Fibroblast of villous mesenchyme (primary cell): ENCODE measurements at regions not wholly inside any gene's neighbourhood (a gene's known extent, or its start where the extent isn't known, plus 50 kb on each side); places are given as distances from the start of the nearest gene placed in this dataset.

ENCODE experiments used
- DNase-seq: peaks from one replicate; pipeline ENCODE4 v3.0.0-alpha.2; 2010; ENCODE audit warnings: low read depth
- H3K4me3 ChIP-seq: 2 replicates; pipeline ENCODE4 v1.5.1; 2011; ENCODE audit warnings: low read depth, mild to moderate bottlenecking, low read length
- TF ChIP-seq, protein P1 (sequence below): IDR thresholded peaks from 2 replicates; pipeline ENCODE4 v1.5.1; 2012; ENCODE audit warnings: low read depth, mild to moderate bottlenecking, low read length; ENCODE audit not compliant: insufficient read depth

DNA sequence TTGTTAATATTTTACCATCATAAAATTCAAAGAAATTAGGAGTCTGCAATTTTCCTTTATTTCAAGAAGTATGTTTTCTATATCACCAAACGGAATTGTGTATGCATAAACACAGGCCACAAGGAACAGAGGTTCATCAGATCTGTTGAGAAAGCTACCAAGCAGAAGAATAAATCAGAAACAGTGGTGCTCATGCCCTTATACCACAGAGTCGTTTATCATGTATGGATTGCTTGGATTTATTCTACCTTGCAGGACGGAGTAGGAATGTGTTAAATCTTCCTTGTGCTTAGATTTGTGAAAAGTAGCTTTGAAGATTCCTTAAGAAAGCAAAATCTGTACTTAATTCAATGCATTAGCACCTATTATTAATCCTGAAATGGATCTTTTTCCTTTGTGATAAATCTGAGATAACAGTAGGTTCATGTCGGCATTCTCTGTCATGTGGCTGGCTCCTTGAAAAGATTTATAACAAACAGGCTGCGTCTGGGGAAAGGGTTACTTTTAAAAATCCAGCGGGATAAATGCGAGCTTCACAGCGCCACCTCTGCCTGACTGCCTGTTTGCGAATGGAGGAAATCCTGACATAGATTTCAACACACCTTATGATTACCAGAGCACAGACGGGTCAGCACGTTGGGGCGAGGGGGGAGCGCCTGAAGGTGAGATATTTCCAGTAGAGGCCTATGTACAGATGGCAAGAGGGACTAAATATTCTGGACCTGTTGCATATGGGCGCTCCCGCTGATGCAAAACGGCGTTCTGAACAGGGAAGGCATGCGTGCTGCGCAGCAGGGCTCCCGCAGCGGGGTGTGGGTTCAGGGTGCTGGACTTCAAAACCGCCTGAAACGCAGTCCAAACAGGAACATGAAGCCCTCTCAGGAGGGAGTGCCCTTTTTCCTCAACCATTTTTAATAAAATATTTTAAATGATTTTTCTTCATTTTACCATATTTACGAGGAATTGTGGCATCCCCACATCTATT, 445.5 kb upstream of the SGCG start:
- H3K4me3 ChIP-seq, result no peak overlapping the region
- TF ChIP-seq, protein P1, sequence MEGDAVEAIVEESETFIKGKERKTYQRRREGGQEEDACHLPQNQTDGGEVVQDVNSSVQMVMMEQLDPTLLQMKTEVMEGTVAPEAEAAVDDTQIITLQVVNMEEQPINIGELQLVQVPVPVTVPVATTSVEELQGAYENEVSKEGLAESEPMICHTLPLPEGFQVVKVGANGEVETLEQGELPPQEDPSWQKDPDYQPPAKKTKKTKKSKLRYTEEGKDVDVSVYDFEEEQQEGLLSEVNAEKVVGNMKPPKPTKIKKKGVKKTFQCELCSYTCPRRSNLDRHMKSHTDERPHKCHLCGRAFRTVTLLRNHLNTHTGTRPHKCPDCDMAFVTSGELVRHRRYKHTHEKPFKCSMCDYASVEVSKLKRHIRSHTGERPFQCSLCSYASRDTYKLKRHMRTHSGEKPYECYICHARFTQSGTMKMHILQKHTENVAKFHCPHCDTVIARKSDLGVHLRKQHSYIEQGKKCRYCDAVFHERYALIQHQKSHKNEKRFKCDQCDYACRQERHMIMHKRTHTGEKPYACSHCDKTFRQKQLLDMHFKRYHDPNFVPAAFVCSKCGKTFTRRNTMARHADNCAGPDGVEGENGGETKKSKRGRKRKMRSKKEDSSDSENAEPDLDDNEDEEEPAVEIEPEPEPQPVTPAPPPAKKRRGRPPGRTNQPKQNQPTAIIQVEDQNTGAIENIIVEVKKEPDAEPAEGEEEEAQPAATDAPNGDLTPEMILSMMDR, result no peak
- DNase-seq, result no peak

DNA sequence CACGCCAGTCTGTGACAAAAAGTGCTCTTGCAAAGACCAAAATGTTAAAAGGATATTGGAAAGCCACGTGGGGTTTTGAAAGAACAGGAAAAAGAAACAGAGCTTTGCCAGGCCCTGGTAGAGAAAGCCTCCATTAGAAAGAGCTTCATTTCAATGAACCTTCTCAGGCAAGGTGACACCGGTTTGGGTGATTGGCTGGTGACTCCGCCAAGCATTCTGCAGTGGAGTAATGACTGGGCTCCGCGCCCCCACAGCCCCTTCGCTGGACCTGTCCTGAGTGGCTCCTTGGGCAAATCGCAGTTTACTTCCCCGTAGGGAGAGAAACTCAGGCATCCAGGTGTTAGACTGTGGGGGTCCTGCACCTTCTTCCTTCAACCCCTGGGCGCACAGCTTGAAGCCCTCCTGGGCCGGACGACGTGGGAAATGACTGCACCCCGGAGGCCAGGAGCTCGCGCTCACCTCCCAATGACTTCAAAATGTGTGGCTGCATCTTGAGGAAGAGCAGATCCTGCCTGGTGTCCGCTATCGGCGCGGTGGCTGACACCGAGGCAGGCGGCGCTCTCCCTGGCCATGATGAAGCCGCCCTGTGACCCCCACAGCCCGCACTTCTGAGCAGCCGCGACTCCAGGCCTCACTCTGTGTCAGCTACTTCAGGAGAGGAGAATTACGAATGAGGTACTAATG, 444.6 kb upstream of the SGCG start:
- DNase-seq, result no peak
- TF ChIP-seq, protein P1, result no peak
- no peak overlapping the region for H3K4me3 ChIP-seq

DNA sequence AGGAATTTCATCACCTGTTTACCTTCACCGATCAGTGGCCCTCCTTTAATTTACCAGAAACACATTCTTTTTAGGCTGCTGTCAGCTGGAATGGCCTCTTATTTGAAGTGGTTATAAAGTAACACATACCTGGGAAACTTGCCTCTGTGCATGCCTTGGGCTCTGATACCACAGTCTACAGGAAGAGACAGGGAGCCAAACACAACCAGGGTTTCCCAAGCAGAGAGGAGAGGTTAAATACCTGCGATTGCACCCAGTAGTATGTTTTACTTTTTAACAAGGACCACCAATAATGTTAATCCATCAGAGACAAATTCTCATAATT, 444.0 kb upstream of the SGCG start:
- TF ChIP-seq, protein P1, result no peak

DNA sequence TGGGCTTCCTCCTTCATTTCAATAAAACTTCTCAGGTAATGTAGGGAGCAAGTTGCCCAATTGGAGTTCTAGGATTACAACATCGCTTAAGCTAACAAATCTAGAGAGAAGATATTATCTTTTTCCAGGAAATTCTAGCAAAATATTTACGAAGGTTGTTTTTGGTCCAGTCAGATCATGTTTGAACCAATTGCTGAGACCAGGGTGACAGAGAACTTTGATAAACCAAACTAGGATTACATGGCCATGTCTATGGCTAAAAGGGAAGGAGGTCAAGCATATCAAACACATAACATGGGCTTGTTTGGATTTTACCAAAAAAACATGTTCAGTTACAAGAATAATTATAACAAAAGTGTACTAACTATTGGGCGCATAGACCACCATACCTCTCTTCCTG, 442.4 kb upstream of the SGCG start:
- no peak overlapping the region for H3K4me3 ChIP-seq
- no peak for DNase-seq
- TF ChIP-seq, protein P1, result no peak

More for the DNA sequence above, 444.0 kb upstream of the SGCG start:
- no peak for DNase-seq
- H3K4me3 ChIP-seq, result no peak overlapping the region

DNA sequence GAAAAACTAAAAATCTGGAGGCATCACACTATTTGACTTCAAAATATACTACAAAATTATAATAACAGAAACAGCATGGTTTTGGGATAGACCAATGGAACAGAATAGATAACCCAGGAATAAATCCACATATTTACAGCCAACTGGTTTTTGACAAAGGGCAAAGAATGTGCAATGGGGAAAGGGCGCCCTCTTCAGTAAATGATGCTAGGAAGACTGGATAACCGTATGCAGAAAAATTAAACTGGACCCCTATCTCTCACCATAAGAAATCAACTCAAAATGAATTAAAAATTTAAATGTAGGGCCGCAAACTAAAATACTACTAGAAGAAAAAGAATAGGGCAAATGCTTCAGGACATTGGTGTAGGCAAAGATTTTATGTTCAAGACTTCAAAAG, 440.5 kb upstream of the SGCG start:
- DNase-seq, result peak; percentile 25
- H3K4me3 ChIP-seq, result no peak overlapping the region
- TF ChIP-seq, protein P1, result peak; percentile 42

DNA sequence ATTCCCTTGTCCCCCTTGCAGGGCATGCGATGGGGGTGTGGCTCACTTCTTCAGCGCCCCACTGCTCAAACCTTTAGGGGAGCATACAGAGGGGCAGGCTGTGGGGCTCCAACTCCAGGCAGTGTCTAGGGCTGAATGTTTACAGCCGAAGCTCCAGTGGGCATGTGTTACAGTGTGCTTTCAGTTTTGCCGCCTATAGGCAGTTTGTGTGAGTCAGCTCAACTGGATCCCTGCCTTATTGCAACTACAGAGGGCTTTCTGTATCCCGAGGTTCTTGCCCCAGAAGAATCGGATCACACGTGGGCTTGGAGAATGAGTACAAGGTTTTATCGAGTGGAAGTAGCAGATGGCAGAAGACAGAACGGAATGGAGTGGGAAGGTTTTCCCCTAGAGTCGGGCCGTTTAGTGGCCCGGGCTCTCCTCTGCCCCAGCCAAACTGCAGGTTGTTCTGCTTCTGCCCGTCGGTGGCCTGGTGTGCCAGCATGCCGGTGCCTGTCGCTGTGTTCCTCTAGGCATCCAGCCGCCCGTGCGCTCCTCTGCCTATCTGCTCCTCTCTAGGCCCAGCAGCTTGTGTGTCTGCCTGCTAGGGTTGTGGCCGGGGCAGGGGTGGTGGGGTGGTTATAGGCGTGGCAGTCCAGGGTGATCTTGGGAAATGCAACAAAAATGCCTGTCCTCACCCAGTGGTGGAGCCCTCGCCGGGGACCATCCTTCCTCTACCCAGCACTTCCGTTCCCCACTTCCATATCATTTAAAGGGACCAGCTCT, 435.9 kb upstream of the SGCG start:
- no peak for DNase-seq
- TF ChIP-seq, protein P1, result no peak

More for the DNA sequence above, 435.9 kb upstream of the SGCG start:
- no peak overlapping the region for H3K4me3 ChIP-seq
